ENCODE measurements at regions not wholly inside any gene's neighbourhood (a gene's known extent, or its start where the extent isn't known, plus 50 kb on each side); places are given as distances from the start of the nearest gene placed in this dataset.

- H3K27me3 ChIP-seq = no peaks in the 10 kb centered on the region
- H3K4me1 ChIP-seq = peaks cover 18 to 48% (median 40%) of the 10 kb centered on the region in 4 donors
- intact Hi-C loops (cut with DNase I; ENCODE audit: low total_unique reads) = no loop called here
- H3K9me3 ChIP-seq = no peaks in the 10 kb centered on the region
- no peak for DNase-seq
- no peaks in the 10 kb centered on the region for H3K36me3 ChIP-seq
- no peak for TF ChIP-seq EP300 (IDR thresholded peaks at IDR 0.05)
- TF ChIP-seq, protein P1, sequence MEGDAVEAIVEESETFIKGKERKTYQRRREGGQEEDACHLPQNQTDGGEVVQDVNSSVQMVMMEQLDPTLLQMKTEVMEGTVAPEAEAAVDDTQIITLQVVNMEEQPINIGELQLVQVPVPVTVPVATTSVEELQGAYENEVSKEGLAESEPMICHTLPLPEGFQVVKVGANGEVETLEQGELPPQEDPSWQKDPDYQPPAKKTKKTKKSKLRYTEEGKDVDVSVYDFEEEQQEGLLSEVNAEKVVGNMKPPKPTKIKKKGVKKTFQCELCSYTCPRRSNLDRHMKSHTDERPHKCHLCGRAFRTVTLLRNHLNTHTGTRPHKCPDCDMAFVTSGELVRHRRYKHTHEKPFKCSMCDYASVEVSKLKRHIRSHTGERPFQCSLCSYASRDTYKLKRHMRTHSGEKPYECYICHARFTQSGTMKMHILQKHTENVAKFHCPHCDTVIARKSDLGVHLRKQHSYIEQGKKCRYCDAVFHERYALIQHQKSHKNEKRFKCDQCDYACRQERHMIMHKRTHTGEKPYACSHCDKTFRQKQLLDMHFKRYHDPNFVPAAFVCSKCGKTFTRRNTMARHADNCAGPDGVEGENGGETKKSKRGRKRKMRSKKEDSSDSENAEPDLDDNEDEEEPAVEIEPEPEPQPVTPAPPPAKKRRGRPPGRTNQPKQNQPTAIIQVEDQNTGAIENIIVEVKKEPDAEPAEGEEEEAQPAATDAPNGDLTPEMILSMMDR (IDR thresholded peaks at IDR 0.05) = no peak
- WGBS, 5 donors = 83 to 93% (median 87%) methylated on average over 5 of the region's 5 CpGs
- H3K4me3 ChIP-seq = no peak overlapping the region
- no peak overlapping the region for H3K27ac ChIP-seq
Measured at GRCh38 chr10:121073728-121074127, 222.6 kb downstream of the WDR11 start.

GRCh38 chr10:121076776-121077715, 225.9 kb downstream of the WDR11 start:
- peaks cover 12 to 43% (median 36%) of the 10 kb centered on the region in 4 donors for H3K4me1 ChIP-seq
- H3K27ac ChIP-seq = peak overlapping the region in 2 of 5 donors; percentile 10 to 31
- no peaks in the 10 kb centered on the region for H3K36me3 ChIP-seq
- TF ChIP-seq POLR2AphosphoS5 (IDR thresholded peaks at IDR 0.05) (peak in 1 of 3 donors; percentile 13), EP300 (IDR thresholded peaks at IDR 0.05) (no peak)
- TF ChIP-seq, protein P1 (IDR thresholded peaks at IDR 0.05) = no peak
- no peaks in the 10 kb centered on the region for H3K9me3 ChIP-seq
- H3K27me3 ChIP-seq = no peaks in the 10 kb centered on the region
- intact Hi-C loops (cut with DNase I; ENCODE audit: low total_unique reads) = no loop called here
- H3K4me3 ChIP-seq = no peak overlapping the region
- 64 to 73% (median 69%) methylated on average over 12 of the region's 12 CpGs for WGBS, 5 donors
- DNase-seq = peak; percentile 37 to 72

GRCh38 chr10:121078036-121078435, 226.9 kb downstream of the WDR11 start:
- TF ChIP-seq, protein P1 (IDR thresholded peaks at IDR 0.05) = no peak
- TF ChIP-seq POLR2AphosphoS5 (IDR thresholded peaks at IDR 0.05) (no peak), EP300 (IDR thresholded peaks at IDR 0.05) (no peak), POLR2A (IDR thresholded peaks at IDR 0.05) (no peak)
- whole genome bisulfite sequencing, 5 donors = 62 to 78% (median 73%) methylated on average over 8 of the region's 8 CpGs
- Histone ChIP-seq H3K27me3 (no peaks in the 10 kb centered on the region), H3K9me3 (no peaks in the 10 kb centered on the region), H3K4me1 (peaks cover 12 to 43% (median 34%) of the 10 kb centered on the region in 4 donors), H3K36me3 (no peaks in the 10 kb centered on the region), H3K27ac (no peak overlapping the region), H3K4me3 (no peak overlapping the region)
- intact Hi-C loops (cut with DNase I; ENCODE audit: low total_unique reads) = no loop called here
- DNase-seq = peak in 1 of 2 donors; percentile 32

GRCh38 chr10:121078672-121079102, 227.5 kb downstream of the WDR11 start:
- Histone ChIP-seq H3K9me3 (no peaks in the 10 kb centered on the region), H3K27ac (peak overlapping the region in 1 of 5 donors; percentile 43), H3K36me3 (no peaks in the 10 kb centered on the region), H3K4me3 (no peak overlapping the region), H3K4me1 (peaks cover 12 to 43% (median 34%) of the 10 kb centered on the region in 4 donors), H3K27me3 (no peaks in the 10 kb centered on the region)
- intact Hi-C loops (cut with DNase I; ENCODE audit: low total_unique reads) = no loop called here
- TF ChIP-seq POLR2AphosphoS5 (IDR thresholded peaks at IDR 0.05) (no peak), EP300 (IDR thresholded peaks at IDR 0.05) (no peak), POLR2A (IDR thresholded peaks at IDR 0.05) (no peak)
- TF ChIP-seq, protein P1 (IDR thresholded peaks at IDR 0.05) = no peak
- 67 to 88% (median 79%) methylated on average over 8 of the region's 8 CpGs for WGBS, 5 donors
- DNase-seq = peak in 1 of 2 donors; percentile 43

All from stomach (tissue), 8 donors.